Cardiac fibroblast (primary cell): ENCODE measurements at regions not wholly inside any gene's neighbourhood (a gene's known extent, or its start where the extent isn't known, plus 50 kb on each side); places are given as distances from the start of the nearest gene placed in this dataset.

Experiments used
- DNase-seq, 2 donors: peaks; one replicate each; pipeline versions ENCODE4 v3.0.0 to v3.0.0-alpha.2; 2010; ENCODE audit warnings: low read depth in 2 of 2
- H3K4me3 ChIP-seq, 2 donors: replicated peaks in 1 of 2; 1 replicate in 1 of 2; 2 replicates in 1 of 2; pipeline ENCODE4 v1.5.1; 2011; ENCODE audit warnings: low read depth in 2 of 2, low read length in 2 of 2, mild to moderate bottlenecking in 2 of 2, moderate library complexity in 1 of 2
- TF ChIP-seq, protein P1 (sequence below): IDR thresholded peaks from one replicate; pipeline ENCODE4 v1.5.1; 2011; ENCODE audit warnings: low read depth, mild to moderate bottlenecking, low read length, inconsistent platforms

DNA sequence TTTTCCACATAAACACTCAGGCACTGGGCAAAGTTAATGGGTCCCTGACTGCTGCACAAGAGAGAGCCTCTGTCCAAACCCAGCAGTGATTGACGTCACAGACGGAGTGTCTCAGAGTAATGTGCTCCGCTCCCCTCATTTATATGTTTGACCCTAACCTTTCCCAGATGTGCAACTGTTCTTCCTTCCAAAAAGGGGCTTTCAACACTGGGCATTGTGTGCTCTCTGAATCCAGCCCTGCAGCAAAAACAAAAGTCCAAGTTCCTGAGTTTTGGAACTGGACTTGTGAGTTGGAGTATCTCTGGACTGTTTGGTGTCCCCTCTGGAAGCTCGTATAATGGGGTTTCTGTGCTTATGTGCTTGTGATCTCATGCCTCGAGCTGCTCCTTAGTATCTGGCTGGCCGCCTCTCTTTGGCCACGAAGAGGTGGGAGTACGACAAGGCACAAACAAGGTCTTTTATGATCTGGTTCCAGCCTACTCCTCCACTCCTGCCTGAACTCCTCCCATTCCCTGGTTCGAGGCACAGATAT is 76.4 kb upstream of the SMIM36 start:
- TF ChIP-seq, protein P1, sequence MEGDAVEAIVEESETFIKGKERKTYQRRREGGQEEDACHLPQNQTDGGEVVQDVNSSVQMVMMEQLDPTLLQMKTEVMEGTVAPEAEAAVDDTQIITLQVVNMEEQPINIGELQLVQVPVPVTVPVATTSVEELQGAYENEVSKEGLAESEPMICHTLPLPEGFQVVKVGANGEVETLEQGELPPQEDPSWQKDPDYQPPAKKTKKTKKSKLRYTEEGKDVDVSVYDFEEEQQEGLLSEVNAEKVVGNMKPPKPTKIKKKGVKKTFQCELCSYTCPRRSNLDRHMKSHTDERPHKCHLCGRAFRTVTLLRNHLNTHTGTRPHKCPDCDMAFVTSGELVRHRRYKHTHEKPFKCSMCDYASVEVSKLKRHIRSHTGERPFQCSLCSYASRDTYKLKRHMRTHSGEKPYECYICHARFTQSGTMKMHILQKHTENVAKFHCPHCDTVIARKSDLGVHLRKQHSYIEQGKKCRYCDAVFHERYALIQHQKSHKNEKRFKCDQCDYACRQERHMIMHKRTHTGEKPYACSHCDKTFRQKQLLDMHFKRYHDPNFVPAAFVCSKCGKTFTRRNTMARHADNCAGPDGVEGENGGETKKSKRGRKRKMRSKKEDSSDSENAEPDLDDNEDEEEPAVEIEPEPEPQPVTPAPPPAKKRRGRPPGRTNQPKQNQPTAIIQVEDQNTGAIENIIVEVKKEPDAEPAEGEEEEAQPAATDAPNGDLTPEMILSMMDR = no peak
- DNase-seq = peak in 1 of 2 donors; percentile 51
- no peak overlapping the region for H3K4me3 ChIP-seq

DNA sequence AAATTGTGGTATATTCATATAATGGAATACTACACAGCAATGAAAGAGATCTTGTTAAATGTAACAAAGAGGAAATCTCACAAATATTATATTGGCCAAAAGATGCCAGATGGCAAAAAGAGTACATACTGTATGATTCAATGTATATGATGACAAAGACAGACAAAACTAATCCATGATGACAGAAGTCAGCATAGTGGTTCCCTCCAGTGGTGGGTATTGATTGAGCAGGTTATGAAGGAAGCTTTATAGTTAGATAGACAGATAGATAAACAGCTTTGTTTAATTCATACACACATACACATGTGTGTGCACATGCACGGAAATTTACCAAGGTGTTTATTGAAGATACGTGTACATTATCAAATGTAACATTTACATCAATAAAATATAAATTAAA is 74.4 kb upstream of the SMIM36 start:
- H3K4me3 ChIP-seq = no peak overlapping the region
- TF ChIP-seq, protein P1 = no peak
- no peak for DNase-seq

DNA sequence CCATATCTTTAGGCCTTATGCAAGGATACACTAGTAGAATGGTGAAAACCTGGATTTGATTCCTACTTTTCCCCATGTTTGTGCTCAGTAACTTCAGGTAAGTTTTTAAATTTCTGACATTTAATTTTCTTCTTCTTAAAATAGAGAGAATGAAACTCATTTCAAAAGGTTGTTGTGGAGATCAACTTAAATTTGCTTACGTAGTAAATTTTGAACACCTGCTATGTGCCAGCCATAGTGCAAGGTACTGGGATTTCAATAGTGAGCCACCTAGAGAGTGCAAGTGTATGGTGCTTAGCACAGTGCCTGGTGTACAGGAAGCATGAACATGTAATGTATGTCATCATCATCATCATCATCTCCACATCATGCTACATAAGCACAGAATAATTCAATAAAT is 73.6 kb upstream of the SMIM36 start:
- TF ChIP-seq, protein P1 = no peak
- DNase-seq = no peak
- no peak overlapping the region for H3K4me3 ChIP-seq

DNA sequence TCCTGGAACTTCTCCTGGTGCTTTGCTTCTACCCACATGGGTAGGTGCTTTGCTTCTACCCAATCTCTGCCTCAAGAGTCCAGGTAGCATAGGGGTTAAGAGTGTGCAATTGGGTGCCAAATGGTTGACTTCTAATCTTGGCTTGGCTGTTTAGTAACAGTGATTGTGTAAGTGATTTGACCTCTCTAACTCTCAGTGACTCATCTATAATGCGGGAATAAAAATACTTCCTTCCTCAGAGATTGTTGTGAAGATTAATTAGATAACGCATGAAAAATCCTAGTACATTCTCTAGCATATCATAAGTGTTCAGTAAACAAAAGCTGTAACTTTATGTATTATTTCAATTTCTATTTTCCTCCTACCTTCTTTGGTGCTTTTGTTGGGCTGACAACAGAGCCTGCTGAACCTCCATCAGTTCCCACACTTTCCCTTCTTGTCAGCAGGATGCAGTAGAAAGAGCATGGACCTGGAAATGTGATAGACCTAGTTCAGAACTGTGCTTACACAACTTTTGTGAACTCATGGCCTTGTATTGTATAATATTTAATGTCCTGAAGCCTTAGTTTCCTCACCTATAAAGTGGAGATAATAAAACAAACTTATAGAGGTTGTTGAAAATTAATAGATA is 72.9 kb upstream of the SMIM36 start:
- DNase-seq = peak; percentile 7 to 31
- TF ChIP-seq, protein P1 = no peak
- H3K4me3 ChIP-seq = no peak overlapping the region

DNA sequence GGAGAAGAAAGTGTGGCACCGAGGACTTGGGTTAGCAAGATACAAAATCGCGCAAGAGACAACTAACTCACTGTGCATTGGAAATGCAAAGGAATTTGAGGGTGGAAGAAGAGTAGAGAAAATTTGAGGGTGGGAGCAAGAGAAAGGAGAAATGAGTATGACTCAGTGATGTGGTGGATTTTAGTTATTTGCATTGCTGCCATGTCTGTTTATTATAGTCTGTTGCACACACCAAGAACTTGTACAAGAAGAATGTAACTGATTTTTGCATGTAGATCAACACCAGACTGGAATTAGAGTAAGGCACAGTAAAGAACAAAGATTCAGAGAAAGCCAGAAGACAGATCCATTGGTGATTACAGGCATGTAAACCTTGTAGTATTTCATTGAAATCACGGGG is 71.6 kb upstream of the SMIM36 start:
- TF ChIP-seq, protein P1 = no peak

DNA sequence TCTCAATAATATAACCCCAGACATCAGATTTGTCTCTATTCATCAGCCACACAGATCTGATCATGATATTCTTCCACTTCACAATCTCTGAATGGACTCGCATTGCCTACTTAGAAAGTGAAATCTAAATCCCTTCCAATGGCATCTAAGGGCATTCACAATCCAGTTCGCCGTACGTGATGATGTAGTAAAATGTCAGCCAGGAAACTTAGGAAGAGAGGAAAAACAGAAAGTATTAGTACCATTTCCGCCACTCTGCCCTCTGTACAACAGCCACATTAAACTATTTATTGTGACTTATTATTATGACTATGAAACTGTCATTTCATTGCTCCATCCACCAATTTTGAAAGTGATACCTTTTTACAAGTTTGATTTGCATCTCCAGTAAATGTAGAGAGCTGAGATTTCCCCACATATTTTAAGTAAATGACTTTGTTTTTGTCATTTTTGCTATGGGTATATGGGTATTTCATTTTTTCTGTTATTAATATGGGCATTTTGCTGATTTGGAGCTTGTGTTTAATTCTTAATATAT is 69.4 kb upstream of the SMIM36 start:
- TF ChIP-seq, protein P1 = no peak
- no peak for DNase-seq
- H3K4me3 ChIP-seq = no peak overlapping the region

More for the DNA sequence above, 71.6 kb upstream of the SMIM36 start:
- no peak for DNase-seq
- no peak overlapping the region for H3K4me3 ChIP-seq
